Kidney epithelial cell (primary cell): ENCODE measurements at regions not wholly inside any gene's neighbourhood (a gene's known extent, or its start where the extent isn't known, plus 50 kb on each side); places are given as distances from the start of the nearest gene placed in this dataset.

Experiments
- DNase-seq: peaks from one replicate; pipeline ENCODE4 v3.0.0-alpha.2; 2010; ENCODE audit warnings: low read depth
- H3K27me3 ChIP-seq: 2 replicates; pipeline ENCODE4 v1.6.0; 2011; ENCODE audit warnings: low read length; ENCODE audit not compliant: control insufficient read depth, insufficient read depth
- H3K36me3 ChIP-seq: 2 replicates; pipeline ENCODE4 v1.5.1; 2011; ENCODE audit warnings: low read length; ENCODE audit not compliant: control insufficient read depth, insufficient read depth
- H3K4me3 ChIP-seq: 2 replicates; pipeline ENCODE4 v1.5.1; 2011; ENCODE audit warnings: low read depth, mild to moderate bottlenecking, control low read depth, low read length
- CTCF ChIP-seq: IDR thresholded peaks from 2 replicates; pipeline ENCODE4 v1.5.1; 2011; ENCODE audit warnings: mild to moderate bottlenecking, moderate library complexity, low read length, control low read depth, inconsistent platforms; ENCODE audit not compliant: insufficient read depth, poor library complexity, severe bottlenecking

GRCh38 chr11:19553683-19554333 lies 158.8 kb upstream of the NAV2 start:
- H3K36me3 ChIP-seq, result no peaks in the 10 kb centered on the region
- H3K4me3 ChIP-seq, result no peak overlapping the region
- peaks cover 27% of the 10 kb centered on the region for H3K27me3 ChIP-seq
- peak; percentile 83 for TF ChIP-seq CTCF
- no peak for DNase-seq

- no peak for DNase-seq
- no peak for TF ChIP-seq CTCF
These were observed 159.9 kb upstream of the NAV2 start for GRCh38 chr11:19552656-19553260.

GRCh38 chr11:19552161-19552560 lies 160.5 kb upstream of the NAV2 start:
- TF ChIP-seq CTCF, result no peak
- Histone ChIP-seq H3K4me3 (no peak overlapping the region), H3K36me3 (no peaks in the 10 kb centered on the region), H3K27me3 (peaks cover 34% of the 10 kb centered on the region)
- DNase-seq, result no peak

More at GRCh38 chr11:19552656-19553260, 159.9 kb upstream of the NAV2 start:
- H3K4me3 ChIP-seq, result no peak overlapping the region
- H3K36me3 ChIP-seq, result no peaks in the 10 kb centered on the region
- H3K27me3 ChIP-seq, result peaks cover 31% of the 10 kb centered on the region

GRCh38 chr11:19551457-19551856 lies 161.2 kb upstream of the NAV2 start:
- TF ChIP-seq CTCF, result no peak
- no peak for DNase-seq
- Histone ChIP-seq H3K27me3 (peaks cover 36% of the 10 kb centered on the region), H3K4me3 (no peak overlapping the region), H3K36me3 (no peaks in the 10 kb centered on the region)

- no peak for TF ChIP-seq CTCF
- Histone ChIP-seq H3K27me3 (peaks cover 36% of the 10 kb centered on the region), H3K4me3 (no peak overlapping the region), H3K36me3 (no peaks in the 10 kb centered on the region)
- DNase-seq, result no peak
These were observed 165.6 kb upstream of the NAV2 start for GRCh38 chr11:19547044-19547443.

GRCh38 chr11:19546325-19546724 lies 166.3 kb upstream of the NAV2 start:
- TF ChIP-seq CTCF, result no peak
- no peaks in the 10 kb centered on the region for H3K36me3 ChIP-seq
- no peak overlapping the region for H3K4me3 ChIP-seq
- no peak for DNase-seq
- peaks cover 30% of the 10 kb centered on the region for H3K27me3 ChIP-seq
